Ammon's horn (tissue), 1 donor: ENCODE measurements at regions not wholly inside any gene's neighbourhood (a gene's known extent, or its start where the extent isn't known, plus 50 kb on each side); places are given as distances from the start of the nearest gene placed in this dataset.

Experiments
- DNase-seq: peaks from one replicate; pipeline ENCODE4 v3.0.0-alpha.2; 2016; ENCODE audit warnings: low spot score

- no peak for DNase-seq
These were observed 51.4 kb upstream of the SCIN start for GRCh38 chr7:12518920-12519681.

GRCh38 chr7:12519682-12520009 is 50.9 kb upstream of the SCIN start:
- DNase-seq = no peak
